OCI-LY7 (cell line): ENCODE measurements at regions not wholly inside any gene's neighbourhood (a gene's known extent, or its start where the extent isn't known, plus 50 kb on each side); places are given as distances from the start of the nearest gene placed in this dataset.

Experiments used
- BruUV-seq: library from RNA; stranded (reverse); fragments of 400-500 nt; replicated peaks from 2 replicates; lab custom pipeline; 2021; lab: Mats Ljungman, UMichigan
- CTCF ChIA-PET: fragments of 300-600 bp; sonication (Branson Sonifier 250); formaldehyde crosslinking; loops from one replicate; lab custom pipeline; 2022; ENCODE audit warnings: antibody characterized with exemption; ENCODE audit not compliant: unreplicated experiment; lab: Charles Lee
- POLR2A ChIA-PET: fragments of 300-600 bp; sonication (Branson Sonifier 250); formaldehyde crosslinking; loops from one replicate; lab custom pipeline; 2022; ENCODE audit warnings: antibody characterized with exemption; lab: Charles Lee
- DNase-seq: peaks from one replicate; pipeline ENCODE4 v3.0.0-alpha.2; 2015; ENCODE audit warnings: low spot score
- H2AFZ ChIP-seq: fragments of 200-600 bp; sonication (generic), shearing (Covaris generic); 2 replicates; pipeline ENCODE4 v1.6.1; 2014; ENCODE audit warnings: mild to moderate bottlenecking, antibody characterized with exemption, low read length, moderate library complexity
- H3K27ac ChIP-seq: fragments of 200-600 bp; sonication (generic); 2 replicates; pipeline ENCODE4 v1.5.1; 2014; ENCODE audit warnings: mixed run types, low read depth, mild to moderate bottlenecking, moderate library complexity, low read length, inconsistent platforms; ENCODE audit not compliant: poor library complexity, severe bottlenecking
- H3K36me3 ChIP-seq: fragments of 200-600 bp; sonication (generic); 2 replicates; pipeline ENCODE4 v1.6.1; 2014; ENCODE audit warnings: mild to moderate bottlenecking, antibody characterized with exemption, low read length, moderate library complexity, mixed read lengths; ENCODE audit not compliant: insufficient read depth
- H3K4me1 ChIP-seq: fragments of 200-600 bp; sonication (generic); 2 replicates; pipeline ENCODE4 v1.5.1; 2014; ENCODE audit warnings: mild to moderate bottlenecking, low read length; ENCODE audit not compliant: insufficient read depth, poor library complexity, severe bottlenecking
- H3K4me2 ChIP-seq: fragments of 200-600 bp; sonication (generic); 2 replicates; pipeline ENCODE4 v1.6.1; 2014; ENCODE audit warnings: mild to moderate bottlenecking, low read length
- H3K4me3 ChIP-seq: fragments of 200-600 bp; sonication (generic); 2 replicates; pipeline ENCODE4 v1.5.1; 2014; ENCODE audit warnings: mild to moderate bottlenecking, low read depth, low read length; ENCODE audit not compliant: poor library complexity, severe bottlenecking
- H3K79me2 ChIP-seq: fragments of 200-600 bp; sonication (generic); 2 replicates; pipeline ENCODE4 v1.6.1; 2016; ENCODE audit warnings: low read depth, mild to moderate bottlenecking, low read length, moderate library complexity, mixed read lengths; ENCODE audit not compliant: insufficient read depth
- H3K9me2 ChIP-seq: fragments of 200-600 bp; sonication (generic); 2 replicates; pipeline ENCODE4 v1.6.1; 2016; ENCODE audit warnings: mild to moderate bottlenecking, low read length, mixed read lengths; ENCODE audit not compliant: insufficient read depth
- H3K9me3 ChIP-seq: fragments of 200-600 bp; sonication (generic); 2 replicates; pipeline ENCODE4 v1.6.1; 2014; ENCODE audit warnings: mild to moderate bottlenecking, mixed run types, low read length, mixed read lengths
- H4K20me1 ChIP-seq: fragments of 200-600 bp; sonication (generic); 2 replicates; pipeline ENCODE4 v1.6.1; 2014; ENCODE audit warnings: mild to moderate bottlenecking, antibody characterized with exemption, low read length, moderate library complexity, mixed read lengths; ENCODE audit not compliant: insufficient read depth
- CTCF ChIP-seq: fragments of 200-600 bp; sonication (generic); conservative IDR thresholded peaks from 2 replicates; pipeline ENCODE4 v1.5.1; 2014; ENCODE audit warnings: mild to moderate bottlenecking, antibody characterized with exemption, low read length, moderate library complexity, mixed read lengths
- EZH2phosphoT487 ChIP-seq: fragments of 200-600 bp; sonication (generic); IDR thresholded peaks from 2 replicates; pipeline ENCODE4 v1.6.1; 2018; ENCODE audit warnings: low read depth, borderline replicate concordance, mild to moderate bottlenecking, mixed run types, antibody characterized with exemption, low read length, moderate library complexity, mixed read lengths
- intact Hi-C: fragments of 100-400 bp; cut with micrococcal nuclease; formaldehyde crosslinking; loops from one replicate; pipeline ENCODE4 v1.10.0; 2022; ENCODE audit not compliant: unreplicated experiment

- ChIA-PET POLR2A (no interaction called here), CTCF (no interaction called here)
- Histone ChIP-seq H2AFZ (no peak overlapping the region), H3K36me3 (no peaks in the 10 kb centered on the region), H3K4me3 (no peak overlapping the region), H3K4me2 (no peak overlapping the region), H3K9me2 (no peaks in the 10 kb centered on the region), H3K27ac (no peak overlapping the region), H3K9me3 (no peaks in the 10 kb centered on the region), H3K79me2 (no peaks in the 10 kb centered on the region), H4K20me1 (no peaks in the 10 kb centered on the region), H3K4me1 (no peaks in the 10 kb centered on the region)
- no TSS peak for BruUV-seq
- intact Hi-C loops: no loop called here
- TF ChIP-seq CTCF: no peak
- no peak for TF ChIP-seq EZH2phosphoT487
- no peak for DNase-seq
Measured at GRCh38 chr3:20336572-20336971, 150.6 kb upstream of the SGO1 start.

- intact Hi-C loops: no loop called here
- no peak for DNase-seq
- no TSS peak for BruUV-seq
- no peaks in the 10 kb centered on the region for H3K9me2 ChIP-seq
- no peaks in the 10 kb centered on the region for H3K36me3 ChIP-seq
- no peaks in the 10 kb centered on the region for H3K9me3 ChIP-seq
- no peak for TF ChIP-seq CTCF
- TF ChIP-seq EZH2phosphoT487: no peak
- H3K27ac ChIP-seq: no peak overlapping the region
- H3K4me2 ChIP-seq: no peak overlapping the region
- no peaks in the 10 kb centered on the region for H3K4me1 ChIP-seq
- no peaks in the 10 kb centered on the region for H4K20me1 ChIP-seq
- no peak overlapping the region for H2AFZ ChIP-seq
- POLR2A ChIA-PET: no interaction called here
- no peak overlapping the region for H3K4me3 ChIP-seq
- CTCF ChIA-PET: no interaction called here
- H3K79me2 ChIP-seq: no peaks in the 10 kb centered on the region
Measured at GRCh38 chr3:20334842-20335241, 148.8 kb upstream of the SGO1 start.

GRCh38 chr3:20327889-20328288, 141.9 kb upstream of the SGO1 start:
- Histone ChIP-seq H3K4me1 (no peaks in the 10 kb centered on the region), H4K20me1 (no peaks in the 10 kb centered on the region), H2AFZ (no peak overlapping the region), H3K4me2 (no peak overlapping the region), H3K79me2 (no peaks in the 10 kb centered on the region), H3K9me2 (no peaks in the 10 kb centered on the region), H3K9me3 (no peaks in the 10 kb centered on the region), H3K4me3 (no peak overlapping the region), H3K27ac (no peak overlapping the region), H3K36me3 (no peaks in the 10 kb centered on the region)
- no TSS peak for BruUV-seq
- ChIA-PET POLR2A (no interaction called here), CTCF (no interaction called here)
- intact Hi-C loops: no loop called here
- DNase-seq: no peak
- TF ChIP-seq CTCF (no peak), EZH2phosphoT487 (no peak)
